H1 (cell line): ENCODE measurements at regions not wholly inside any gene's neighbourhood (a gene's known extent, or its start where the extent isn't known, plus 50 kb on each side); places are given as distances from the start of the nearest gene placed in this dataset.

Experiments
- CTCF ChIA-PET: fragments of 300-600 bp; sonication (Branson Sonifier 250); formaldehyde crosslinking; loops from one replicate; lab custom pipeline; 2021; ENCODE audit not compliant: partially characterized antibody; lab: Charles Lee
- POLR2A ChIA-PET: fragments of 300-600 bp; sonication (Branson Sonifier 250); formaldehyde crosslinking; loops from one replicate; lab custom pipeline; 2021; ENCODE audit warnings: inconsistent platforms; ENCODE audit not compliant: partially characterized antibody; lab: Charles Lee
- DNase-seq, 2 experiments: peaks; one replicate each; pipeline versions ENCODE4 v3.0.0 to v3.0.0-alpha.2; 2010 to 2022; ENCODE audit warnings: low spot score in 2 of 2, low read depth in 1 of 2, mixed read lengths in 1 of 2
- FAIRE-seq: peaks from 2 replicates; lab custom pipeline; 2011; peaks lifted over from hg19 to GRCh38; lab: Jason Lieb, UNC
- H2AFZ ChIP-seq: 2 replicates; pipeline ENCODE4 v1.8.1; 2012; ENCODE audit warnings: low read length, inconsistent platforms
- H2AK5ac ChIP-seq: 2 replicates; pipeline ENCODE4 v1.6.1; 2013; ENCODE audit warnings: low read depth, low read length
- H2BK120ac ChIP-seq: replicated peaks from 2 replicates; pipeline ENCODE3; 2013; ENCODE audit warnings: low read depth, low read length, inconsistent platforms
- H2BK12ac ChIP-seq: 2 replicates; pipeline ENCODE4 v1.6.1; 2013; ENCODE audit warnings: low read depth, low read length
- H2BK15ac ChIP-seq: 2 replicates; pipeline ENCODE4 v1.6.1; 2013; ENCODE audit warnings: low read length
- H2BK20ac ChIP-seq: 2 replicates; pipeline ENCODE4 v1.6.1; 2013; ENCODE audit warnings: low read length
- H2BK5ac ChIP-seq: 2 replicates; pipeline ENCODE4 v1.6.1; 2013; ENCODE audit warnings: low read depth, low read length
- H3K14ac ChIP-seq: 2 replicates; pipeline ENCODE4 v1.6.1; 2013; ENCODE audit warnings: inconsistent platforms; ENCODE audit not compliant: insufficient read length
- H3K18ac ChIP-seq: 2 replicates; pipeline ENCODE4 v1.6.1; 2013; ENCODE audit warnings: low read length; ENCODE audit errors: extremely low read depth
- H3K23ac ChIP-seq: 2 replicates; pipeline ENCODE4 v1.6.1; 2013; ENCODE audit warnings: inconsistent platforms; ENCODE audit not compliant: insufficient read length
- H3K23me2 ChIP-seq: 2 replicates; pipeline ENCODE4 v1.6.1; 2013; ENCODE audit warnings: low read depth, low read length
- H3K27ac ChIP-seq: 2 replicates; pipeline ENCODE4 v1.6.1; 2011; ENCODE audit warnings: low read depth, low read length, inconsistent platforms
- H3K27me3 ChIP-seq, 4 experiments: replicated peaks in 1 of 4; 1 replicate in 1 of 4; 2 replicates in 3 of 4; pipeline versions ENCODE4 v1.6.1 to v1.8.1; 2011 to 2013; ENCODE audit warnings: low read length in 3 of 4, mild to moderate bottlenecking in 3 of 4, inconsistent platforms in 2 of 4, mixed read lengths in 2 of 4, moderate library complexity in 1 of 4; ENCODE audit not compliant: control insufficient read depth in 3 of 4, insufficient read depth in 3 of 4; ENCODE audit errors: extremely low read depth in 1 of 4
- H3K36me3 ChIP-seq, 4 experiments: 2 replicates each; pipeline versions ENCODE4 v1.6.1 to v1.8.1; 2011 to 2013; ENCODE audit warnings: mild to moderate bottlenecking in 4 of 4, low read length in 3 of 4, moderate library complexity in 2 of 4, control low read depth in 1 of 4, inconsistent platforms in 1 of 4; ENCODE audit not compliant: insufficient read depth in 4 of 4, control insufficient read depth in 2 of 4
- H3K4ac ChIP-seq: replicated peaks from 2 replicates; pipeline ENCODE3; 2013; ENCODE audit warnings: low read length, low read depth, mixed read lengths, inconsistent platforms; ENCODE audit not compliant: insufficient read length
- H3K4me1 ChIP-seq, 4 experiments: replicated peaks in 1 of 4; 1 replicate in 1 of 4; 2 replicates in 3 of 4; pipeline versions ENCODE4 v1.6.1 to v1.8.1; 2011 to 2013; ENCODE audit warnings: low read length in 3 of 4, inconsistent platforms in 2 of 4, mixed read lengths in 1 of 4; ENCODE audit not compliant: insufficient read depth in 4 of 4, control insufficient read depth in 3 of 4
- H3K4me2 ChIP-seq, 2 experiments: 2 replicates each; pipeline versions ENCODE4 v1.6.1 to v1.8.1; 2011 to 2013; ENCODE audit warnings: low read depth in 2 of 2, low read length in 2 of 2, control low read depth in 1 of 2, inconsistent platforms in 1 of 2, mild to moderate bottlenecking in 1 of 2; ENCODE audit not compliant: insufficient read depth in 1 of 2
- H3K4me3 ChIP-seq, 4 experiments: fragments of 200-600, 300-600 bp in 1 of 4; sonication (generic), shearing (Covaris generic), sonication (Bioruptor Twin) in 1 of 4; 2 replicates each; pipeline versions ENCODE4 v1.5.1 to v1.8.1; 2011 to 2016; ENCODE audit warnings: low read length in 4 of 4, low read depth in 3 of 4, control low read depth in 2 of 4, inconsistent platforms in 2 of 4, mild to moderate bottlenecking in 2 of 4, mixed read lengths in 1 of 4, moderate library complexity in 1 of 4; ENCODE audit not compliant: insufficient read depth in 2 of 4; ENCODE audit errors: extremely low read depth in 1 of 4
- H3K56ac ChIP-seq: replicated peaks from 2 replicates; pipeline ENCODE3; 2013; ENCODE audit warnings: low read depth, mild to moderate bottlenecking, mixed read lengths, low read length, inconsistent platforms; ENCODE audit not compliant: insufficient read length
- H3K79me1 ChIP-seq: 2 replicates; pipeline ENCODE4 v1.6.1; 2013; ENCODE audit warnings: low read depth, low read length, control low read depth
- H3K79me2 ChIP-seq, 2 experiments: 2 replicates each; pipeline versions ENCODE4 v1.6.1 to v1.8.1; 2012 to 2013; ENCODE audit warnings: low read length in 2 of 2, mild to moderate bottlenecking in 2 of 2, inconsistent platforms in 1 of 2; ENCODE audit not compliant: insufficient read depth in 2 of 2, control insufficient read depth in 1 of 2
- H3K9ac ChIP-seq, 4 experiments: replicated peaks in 1 of 4; 1 replicate in 1 of 4; 2 replicates in 3 of 4; pipeline versions ENCODE4 v1.6.1 to v1.8.1; 2011 to 2013; ENCODE audit warnings: low read depth in 3 of 4, low read length in 3 of 4, control low read depth in 2 of 4, mild to moderate bottlenecking in 2 of 4, moderate library complexity in 2 of 4, inconsistent platforms in 1 of 4; ENCODE audit errors: extremely low read depth in 1 of 4
- H3K9me3 ChIP-seq, 2 experiments: 2 replicates each; pipeline versions ENCODE4 v1.6.1 to v1.8.1; 2012 to 2013; ENCODE audit warnings: mild to moderate bottlenecking in 2 of 2, moderate library complexity in 2 of 2, control low read depth in 1 of 2, inconsistent platforms in 1 of 2, low read depth in 1 of 2, low read length in 1 of 2, mixed read lengths in 1 of 2; ENCODE audit not compliant: insufficient read depth in 2 of 2
- H4K20me1 ChIP-seq, 2 experiments: replicated peaks in 1 of 2; 2 replicates each; pipeline versions ENCODE3 to v1.8.1; 2011 to 2013; ENCODE audit warnings: inconsistent platforms in 2 of 2, low read length in 2 of 2, mild to moderate bottlenecking in 1 of 2; ENCODE audit not compliant: insufficient read depth in 2 of 2, control insufficient read depth in 1 of 2
- H4K5ac ChIP-seq: 2 replicates; pipeline ENCODE4 v1.6.1; 2013; ENCODE audit warnings: low read length, low read depth, mixed read lengths, inconsistent platforms; ENCODE audit not compliant: insufficient read length
- H4K8ac ChIP-seq: 2 replicates; pipeline ENCODE4 v1.8.0; 2013; ENCODE audit warnings: mild to moderate bottlenecking, moderate library complexity, low read length, inconsistent platforms; ENCODE audit not compliant: insufficient read depth; ENCODE audit errors: extremely low read depth
- H4K91ac ChIP-seq: replicated peaks from 2 replicates; pipeline ENCODE3; 2013; ENCODE audit warnings: low read length, mixed read lengths, inconsistent platforms; ENCODE audit not compliant: insufficient read length
- CHD2 ChIP-seq: IDR thresholded peaks from 2 replicates; pipeline ENCODE4 v1.6.1; 2012; ENCODE audit warnings: low read length, improper control_type of control experiment
- CREB1 ChIP-seq: IDR thresholded peaks from 2 replicates; pipeline ENCODE4 v1.6.1; 2012; ENCODE audit warnings: inconsistent platforms
- HDAC2 ChIP-seq, 2 experiments: fragments of 300-600 bp in 1 of 2; sonication (generic) in 1 of 2; IDR thresholded peaks; 2 replicates each; pipeline ENCODE4 v1.6.1; 2011 to 2012; ENCODE audit warnings: low read depth in 2 of 2, low read length in 2 of 2, mild to moderate bottlenecking in 2 of 2, moderate library complexity in 2 of 2, borderline replicate concordance in 1 of 2, inconsistent platforms in 1 of 2
- MAX ChIP-seq: IDR thresholded peaks from 2 replicates; pipeline ENCODE4 v1.6.1; 2012; ENCODE audit warnings: inconsistent platforms
- SP4 ChIP-seq: IDR thresholded peaks from 2 replicates; pipeline ENCODE4 v1.6.1; 2012; ENCODE audit warnings: low read length, inconsistent platforms
- TEAD4 ChIP-seq: IDR thresholded peaks from 2 replicates; pipeline ENCODE4 v1.6.1; 2012; ENCODE audit warnings: low read depth, low read length, inconsistent platforms, mixed read lengths
- ZNF274 ChIP-seq: IDR thresholded peaks from 2 replicates; pipeline ENCODE4 v1.7.0; 2012; ENCODE audit warnings: low read length, borderline replicate concordance; ENCODE audit errors: extremely low read depth
- WGBS, 2 experiments: shearing (Covaris generic) in 1 of 2; methylation state at CpG; one replicate each; pipeline versions ENCODE4 v1.1.6 to v1.1.7; 2013 to 2015; ENCODE audit warnings: low lambda C conversion rate in 2 of 2, mixed read lengths in 2 of 2, inconsistent platforms in 1 of 2, low coverage in 1 of 2, missing lambda C conversion rate in 1 of 2; ENCODE audit not compliant: insufficient replicate concordance in 2 of 2, insufficient coverage in 1 of 2, insufficient read length in 1 of 2; ENCODE audit errors: extremely low coverage in 1 of 2, missing lambda C conversion rate in 1 of 2; 5-methylcytosine and 5-hydroxymethylcytosine counted together

GRCh38 chr18:75860166-75860565 is 432.7 kb upstream of the SMIM21 start:
- Histone ChIP-seq H3K14ac (no peak overlapping the region), H2BK5ac (no peak overlapping the region), H3K18ac (no peak overlapping the region), H3K56ac (no peak overlapping the region), H3K4me3 (no peak overlapping the region), H3K27ac (no peak overlapping the region), H2AFZ (no peak overlapping the region), H2BK120ac (no peak overlapping the region), H4K8ac (no peak overlapping the region), H4K5ac (no peak overlapping the region), H3K79me2 (no peaks in the 10 kb centered on the region; a peak in 1 of 4 replicates), H3K4me2 (no peak overlapping the region), H3K79me1 (no peaks in the 10 kb centered on the region), H2BK12ac (no peak overlapping the region), H3K9me3 (no peaks in the 10 kb centered on the region), H4K91ac (no peak overlapping the region), H3K4me1 (no peaks in the 10 kb centered on the region; a peak in 1 of 7 replicates), H3K36me3 (no peaks in the 10 kb centered on the region), H3K27me3 (no peaks in the 10 kb centered on the region; a peak in 1 of 7 replicates), H2BK20ac (no peak overlapping the region), H3K4ac (no peak overlapping the region), H3K9ac (no peak overlapping the region), H3K23me2 (no peaks in the 10 kb centered on the region; the same call in 1 of the 2 replicates), H2BK15ac (no peak overlapping the region), H4K20me1 (peaks cover 0 to 3% of the 10 kb centered on the region in 2 experiments), H3K23ac (no peak overlapping the region), H2AK5ac (no peak overlapping the region)
- ChIA-PET POLR2A (no interaction called here), CTCF (no interaction called here)
- DNase-seq (no peak), FAIRE-seq (no peak)
- 87% methylated on average over 5 of the region's 7 CpGs; no CpG with 5 or more reads in 1 of the 2 experiments for WGBS, 2 experiments
- TF ChIP-seq HDAC2 (IDR thresholded peaks at IDR 0.05; ENCODE audit: borderline replicate concordance in 1 of 2, low read depth in 2 of 2, low read length in 2 of 2): no peak
- TF ChIP-seq TEAD4: no peak
- no peak for TF ChIP-seq CREB1
- no peak for TF ChIP-seq CHD2
- TF ChIP-seq ZNF274: no peak
- TF ChIP-seq MAX: no peak
- TF ChIP-seq SP4: no peak
